ENCODE measurements at regions not wholly inside any gene's neighbourhood (a gene's known extent, or its start where the extent isn't known, plus 50 kb on each side); places are given as distances from the start of the nearest gene placed in this dataset.

GRCh38 chr12:83271201-83271600, 584.5 kb downstream of the TMTC2 start:
- Histone ChIP-seq H3K9ac (ENCODE audit: low read depth in 1 of 2, low read length in 2 of 2) (no peak overlapping the region), H3K27me3 (ENCODE audit: control insufficient read depth in 4 of 4, insufficient read depth in 4 of 4, low read length in 3 of 4) (no peaks in the 10 kb centered on the region), H3K4me1 (ENCODE audit: control insufficient read depth in 4 of 4, insufficient read depth in 4 of 4, low read length in 3 of 4) (no peaks in the 10 kb centered on the region), H3K36me3 (ENCODE audit: control insufficient read depth in 4 of 4, insufficient read depth in 3 of 4, low read depth in 1 of 4, low read length in 3 of 4) (no peaks in the 10 kb centered on the region), H3K9me3 (ENCODE audit: control insufficient read depth in 4 of 4, low read length in 3 of 4) (peaks cover 0 to 3% (median 1%) of the 10 kb centered on the region in 4 donors), H3K4me3 (ENCODE audit: low read depth in 1 of 3, low read length in 3 of 3) (no peak overlapping the region), H3K27ac (ENCODE audit: low read depth in 1 of 2, low read length in 2 of 2) (no peak overlapping the region)
- DNase-seq (ENCODE audit: low spot score) = no peak
- no peak for TF ChIP-seq REST (IDR thresholded peaks at IDR 0.05)
- TF ChIP-seq FOXA1 (IDR thresholded peaks at IDR 0.05) = no peak
- TF ChIP-seq EGR1 (IDR thresholded peaks at IDR 0.05; ENCODE audit: low read depth in 2 of 2) = no peak
- no peak for TF ChIP-seq ATF3 (IDR thresholded peaks at IDR 0.05)
- TF ChIP-seq MAX (IDR thresholded peaks at IDR 0.05) = no peak
- TF ChIP-seq CTCF (IDR thresholded peaks at IDR 0.05; ENCODE audit: low read depth, low read length, missing input control) = no peak
- no peak for TF ChIP-seq NR2F2 (IDR thresholded peaks at IDR 0.05)
- no peak for TF ChIP-seq HNF4G (IDR thresholded peaks at IDR 0.05)
- TF ChIP-seq RXRA (IDR thresholded peaks at IDR 0.05) = no peak
- no peak for TF ChIP-seq HNF4A (conservative IDR thresholded peaks at IDR 0.05)
- TF ChIP-seq ZBTB33 (IDR thresholded peaks at IDR 0.05) = no peak
- TF ChIP-seq FOXA2 (IDR thresholded peaks at IDR 0.05) = no peak
- TF ChIP-seq GABPA (IDR thresholded peaks at IDR 0.05 in 1 of 2, conservative IDR thresholded peaks at IDR 0.05 in 1 of 2) = no peak
- TF ChIP-seq RAD21 (IDR thresholded peaks at IDR 0.05) = no peak
- TF ChIP-seq TAF1 (conservative IDR thresholded peaks at IDR 0.05) = no peak
- TF ChIP-seq JUND (IDR thresholded peaks at IDR 0.05) = no peak
- WGBS = 81% methylated on average over 2 of the region's 2 CpGs

- H3K9ac ChIP-seq (ENCODE audit: low read depth in 1 of 2, low read length in 2 of 2) = no peak overlapping the region
- H3K4me1 ChIP-seq (ENCODE audit: control insufficient read depth in 4 of 4, insufficient read depth in 4 of 4, low read length in 3 of 4) = no peaks in the 10 kb centered on the region
- H3K9me3 ChIP-seq (ENCODE audit: control insufficient read depth in 4 of 4, low read length in 3 of 4) = peaks cover 0 to 3% (median 1%) of the 10 kb centered on the region in 4 donors
- H3K36me3 ChIP-seq (ENCODE audit: control insufficient read depth in 4 of 4, insufficient read depth in 3 of 4, low read depth in 1 of 4, low read length in 3 of 4) = no peaks in the 10 kb centered on the region
- H3K4me3 ChIP-seq (ENCODE audit: low read depth in 1 of 3, low read length in 3 of 3) = no peak overlapping the region
- DNase-seq (ENCODE audit: low spot score) = no peak
- no peaks in the 10 kb centered on the region for H3K27me3 ChIP-seq (ENCODE audit: control insufficient read depth in 4 of 4, insufficient read depth in 4 of 4, low read length in 3 of 4)
- H3K27ac ChIP-seq (ENCODE audit: low read depth in 1 of 2, low read length in 2 of 2) = no peak overlapping the region
- TF ChIP-seq MAX (IDR thresholded peaks at IDR 0.05) (no peak), JUND (IDR thresholded peaks at IDR 0.05) (no peak), TAF1 (conservative IDR thresholded peaks at IDR 0.05) (no peak), HNF4G (IDR thresholded peaks at IDR 0.05) (no peak), RXRA (IDR thresholded peaks at IDR 0.05) (no peak), NR2F2 (IDR thresholded peaks at IDR 0.05) (no peak), CTCF (IDR thresholded peaks at IDR 0.05; ENCODE audit: low read depth, low read length, missing input control) (no peak), HNF4A (conservative IDR thresholded peaks at IDR 0.05) (no peak), ZBTB33 (IDR thresholded peaks at IDR 0.05) (no peak), RAD21 (IDR thresholded peaks at IDR 0.05) (no peak), SP1 (IDR thresholded peaks at IDR 0.05) (no peak), FOXA2 (IDR thresholded peaks at IDR 0.05) (no peak), GABPA (IDR thresholded peaks at IDR 0.05 in 1 of 2, conservative IDR thresholded peaks at IDR 0.05 in 1 of 2) (no peak), ATF3 (IDR thresholded peaks at IDR 0.05) (no peak)
Observed at GRCh38 chr12:83265808-83266207, 579.1 kb downstream of the TMTC2 start.
